Fibroblast of mammary gland (primary cell): ENCODE measurements at regions not wholly inside any gene's neighbourhood (a gene's known extent, or its start where the extent isn't known, plus 50 kb on each side); places are given as distances from the start of the nearest gene placed in this dataset.

ENCODE experiments used
- DNase-seq: peaks from one replicate; pipeline ENCODE4 v3.0.0-alpha.2; 2010; ENCODE audit warnings: low read depth
- H3K4me3 ChIP-seq: 2 replicates; pipeline ENCODE4 v1.5.1; 2011; ENCODE audit warnings: low read depth, mild to moderate bottlenecking, low read length, moderate library complexity; ENCODE audit not compliant: control insufficient read depth
- TF ChIP-seq, protein P1 (sequence below): conservative IDR thresholded peaks from 2 replicates; pipeline ENCODE4 v1.5.1; 2011; ENCODE audit warnings: low read depth, low read length, inconsistent platforms; ENCODE audit not compliant: control insufficient read depth, insufficient read depth

DNA sequence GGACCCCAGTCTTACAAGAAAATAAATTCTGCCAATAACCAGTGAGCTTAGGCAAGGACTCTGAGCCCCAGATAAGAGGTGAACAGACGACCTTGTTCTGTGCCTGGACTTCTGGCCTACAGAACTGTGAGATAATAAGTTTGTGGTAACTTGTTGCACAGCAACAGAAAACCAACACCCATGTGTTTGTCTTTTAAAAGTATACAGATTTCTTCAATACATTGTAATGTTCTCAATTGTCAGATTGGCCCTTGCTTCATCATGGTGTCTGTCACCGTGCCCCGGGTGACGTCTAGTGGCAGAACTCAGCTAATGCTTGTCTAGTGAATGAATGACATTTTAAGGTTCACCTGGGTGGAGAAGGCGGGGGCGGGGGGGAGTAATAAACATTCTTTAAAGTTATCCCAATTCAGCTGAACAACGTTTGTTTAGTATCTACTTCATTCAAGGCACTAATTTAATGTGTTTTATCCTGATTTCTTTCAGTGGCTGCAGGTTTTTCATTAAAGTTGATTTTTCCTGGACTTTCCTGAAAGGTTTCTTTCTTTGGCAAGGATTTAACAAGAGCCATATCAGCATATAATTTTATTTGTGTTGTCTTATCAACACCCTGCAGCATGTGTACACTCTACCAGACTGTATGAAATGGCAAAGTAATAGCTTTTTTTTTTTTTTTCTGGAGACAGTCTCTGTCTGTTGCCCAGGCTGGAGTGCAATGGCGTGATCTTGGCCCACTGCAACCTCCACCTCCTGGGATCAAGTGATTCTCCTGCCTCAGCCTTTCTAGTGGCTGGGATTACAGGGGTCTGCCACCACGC is 123.8 kb upstream of the DLX2 start:
- H3K4me3 ChIP-seq: no peak overlapping the region
- no peak for DNase-seq
- TF ChIP-seq, protein P1, sequence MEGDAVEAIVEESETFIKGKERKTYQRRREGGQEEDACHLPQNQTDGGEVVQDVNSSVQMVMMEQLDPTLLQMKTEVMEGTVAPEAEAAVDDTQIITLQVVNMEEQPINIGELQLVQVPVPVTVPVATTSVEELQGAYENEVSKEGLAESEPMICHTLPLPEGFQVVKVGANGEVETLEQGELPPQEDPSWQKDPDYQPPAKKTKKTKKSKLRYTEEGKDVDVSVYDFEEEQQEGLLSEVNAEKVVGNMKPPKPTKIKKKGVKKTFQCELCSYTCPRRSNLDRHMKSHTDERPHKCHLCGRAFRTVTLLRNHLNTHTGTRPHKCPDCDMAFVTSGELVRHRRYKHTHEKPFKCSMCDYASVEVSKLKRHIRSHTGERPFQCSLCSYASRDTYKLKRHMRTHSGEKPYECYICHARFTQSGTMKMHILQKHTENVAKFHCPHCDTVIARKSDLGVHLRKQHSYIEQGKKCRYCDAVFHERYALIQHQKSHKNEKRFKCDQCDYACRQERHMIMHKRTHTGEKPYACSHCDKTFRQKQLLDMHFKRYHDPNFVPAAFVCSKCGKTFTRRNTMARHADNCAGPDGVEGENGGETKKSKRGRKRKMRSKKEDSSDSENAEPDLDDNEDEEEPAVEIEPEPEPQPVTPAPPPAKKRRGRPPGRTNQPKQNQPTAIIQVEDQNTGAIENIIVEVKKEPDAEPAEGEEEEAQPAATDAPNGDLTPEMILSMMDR: no peak

DNA sequence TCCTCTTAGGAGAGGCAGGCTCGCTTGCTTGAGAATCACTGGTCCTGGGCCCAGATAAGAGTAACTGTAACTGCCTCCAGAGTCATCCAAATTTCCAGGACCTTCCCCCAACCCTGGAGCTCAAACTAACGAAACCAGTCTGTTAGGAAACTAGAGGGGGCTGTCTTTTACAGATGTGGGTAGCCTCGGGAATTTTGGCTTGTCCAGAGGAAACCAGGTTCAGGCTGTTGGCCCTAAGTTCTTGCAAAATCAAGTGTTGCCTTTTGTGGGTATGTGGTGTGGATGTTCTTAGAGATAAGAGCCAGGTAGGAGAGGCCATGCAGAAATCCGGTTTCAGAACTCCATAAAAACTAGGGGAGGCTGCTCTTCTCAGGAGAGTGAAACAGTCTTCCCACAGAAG is 125.0 kb upstream of the DLX2 start:
- TF ChIP-seq, protein P1: no peak
- H3K4me3 ChIP-seq: no peak overlapping the region
- DNase-seq: no peak

DNA sequence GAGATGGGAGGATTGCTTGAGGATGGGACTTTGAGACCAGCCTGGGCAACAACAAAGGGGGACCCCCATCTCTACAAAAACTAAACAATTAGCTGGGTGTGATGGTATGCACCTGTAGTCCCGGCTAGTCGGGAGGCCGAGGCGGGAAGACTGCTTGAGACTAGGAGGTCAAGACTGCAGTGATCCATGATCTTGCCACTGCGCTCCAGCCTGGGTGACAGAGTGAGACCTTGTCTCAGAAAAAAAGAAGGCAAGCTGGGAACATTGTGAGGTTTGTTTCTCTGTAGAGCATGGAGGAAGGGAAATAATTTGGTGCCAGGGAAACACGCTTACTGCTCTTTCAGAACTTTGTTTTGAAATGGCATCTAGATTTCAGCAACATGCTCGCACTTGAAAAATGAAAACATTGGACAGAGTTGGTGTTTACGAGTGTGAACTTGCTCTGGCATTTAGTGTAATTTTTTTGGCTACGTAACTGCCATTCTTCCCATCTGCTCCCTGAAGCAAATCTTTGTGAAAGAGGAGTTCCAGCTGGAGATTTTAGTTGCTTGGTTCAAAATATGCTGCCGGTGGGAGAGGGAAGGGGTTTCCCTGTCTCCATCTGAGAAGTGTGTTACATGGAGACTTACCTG is 125.6 kb upstream of the DLX2 start:
- no peak overlapping the region for H3K4me3 ChIP-seq
- DNase-seq: no peak
- TF ChIP-seq, protein P1: no peak

DNA sequence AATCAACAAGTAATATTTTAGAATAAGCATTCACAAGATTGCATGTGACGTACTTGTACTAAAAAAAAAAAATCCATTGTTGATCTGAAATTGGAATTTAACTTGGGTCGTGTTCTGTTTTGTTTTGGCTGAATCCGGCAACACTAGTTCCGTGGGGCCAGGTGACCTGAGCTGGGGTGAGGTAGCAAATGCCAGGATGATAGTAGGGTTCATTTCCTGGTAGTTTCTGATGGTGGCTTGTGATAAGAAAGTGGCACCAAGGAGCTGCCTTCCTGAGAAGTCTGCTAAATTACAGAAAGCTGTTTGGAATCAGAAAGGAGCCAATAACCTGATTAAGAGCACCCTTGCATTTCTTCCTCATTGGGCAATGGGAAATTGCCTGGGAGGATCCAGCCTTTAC is 126.4 kb upstream of the DLX2 start:
- DNase-seq: no peak
- no peak overlapping the region for H3K4me3 ChIP-seq
- TF ChIP-seq, protein P1: no peak

DNA sequence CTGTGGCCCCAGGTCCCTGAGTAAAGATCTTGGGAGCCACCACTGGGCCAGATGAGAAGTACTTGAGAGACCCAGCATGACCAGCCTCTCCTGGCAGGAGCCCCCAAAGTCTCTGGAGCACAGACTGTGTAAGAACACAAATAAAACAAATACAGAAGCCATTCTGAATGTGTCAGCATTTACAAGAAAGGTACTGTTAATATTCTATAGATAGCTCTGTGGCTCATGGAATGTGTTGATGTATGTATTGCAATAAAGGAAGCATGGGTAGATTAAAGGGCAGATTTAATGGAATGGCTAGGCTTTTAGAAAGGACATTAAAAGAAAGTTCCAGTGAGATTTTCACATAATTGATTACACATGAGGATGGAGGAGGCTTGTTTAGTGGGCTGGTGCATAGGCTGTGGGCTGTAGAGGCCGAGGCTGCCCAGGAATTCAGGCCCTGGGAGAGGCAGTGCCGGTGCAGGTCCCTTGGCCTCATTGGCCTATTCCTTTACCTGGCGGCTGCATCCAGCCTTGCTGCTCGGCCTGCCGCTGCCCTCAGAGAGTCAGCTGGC is 127.7 kb upstream of the DLX2 start:
- no peak for DNase-seq
- TF ChIP-seq, protein P1: no peak
- H3K4me3 ChIP-seq: no peak overlapping the region

DNA sequence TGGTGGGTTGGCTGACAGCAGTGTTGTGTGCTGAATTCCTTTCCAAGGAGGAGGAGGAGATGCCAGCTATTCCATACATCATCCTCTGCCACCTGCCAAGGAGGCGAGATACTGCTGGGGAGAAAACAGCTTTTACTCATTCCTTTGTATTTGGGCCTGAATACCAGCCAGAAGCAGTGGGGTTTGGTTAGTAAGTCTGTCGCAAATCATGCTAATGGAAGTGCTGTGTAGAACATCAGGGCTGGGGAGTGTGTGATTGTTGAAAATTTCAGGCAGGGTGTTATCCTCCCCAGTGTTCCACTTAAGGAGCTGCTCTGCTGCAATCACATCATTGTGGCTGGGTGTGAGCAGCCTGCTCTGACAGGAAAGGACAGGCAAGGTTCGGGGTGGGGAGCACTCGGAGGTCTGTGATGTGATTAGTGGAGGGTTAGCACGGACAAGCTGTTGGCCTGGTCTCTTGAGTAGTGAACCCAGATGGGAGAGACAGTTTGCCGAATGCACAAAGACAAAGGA is 128.2 kb upstream of the DLX2 start:
- H3K4me3 ChIP-seq: no peak overlapping the region
- TF ChIP-seq, protein P1: no peak
- DNase-seq: no peak
